ENCODE measurements at regions not wholly inside any gene's neighbourhood (a gene's known extent, or its start where the extent isn't known, plus 50 kb on each side); places are given as distances from the start of the nearest gene placed in this dataset.

DNA sequence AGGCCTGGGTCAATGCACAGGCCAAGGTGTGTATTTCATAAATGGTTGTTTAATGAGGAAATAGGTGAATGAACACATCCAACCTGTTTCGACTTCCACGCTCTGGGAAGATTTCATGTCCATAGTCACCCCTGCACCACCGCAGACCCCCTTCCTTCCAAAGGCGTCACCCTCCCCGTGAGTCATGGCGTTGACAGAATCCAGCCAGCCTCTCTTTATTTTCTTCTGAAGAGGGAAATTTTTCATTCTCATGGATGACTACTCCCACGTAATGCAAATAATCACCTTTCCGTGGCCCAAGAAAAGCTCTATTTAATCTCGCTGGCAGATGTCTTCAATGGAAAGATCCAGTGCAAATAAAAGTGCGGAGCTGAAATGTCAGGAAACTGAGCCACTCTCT lies 75.3 kb upstream of the FOXK1 start:
- no peak for TF ChIP-seq MXI1 (conservative IDR thresholded peaks at IDR 0.05; ENCODE audit: poor library complexity, severe bottlenecking)
- TF ChIP-seq, protein P1, sequence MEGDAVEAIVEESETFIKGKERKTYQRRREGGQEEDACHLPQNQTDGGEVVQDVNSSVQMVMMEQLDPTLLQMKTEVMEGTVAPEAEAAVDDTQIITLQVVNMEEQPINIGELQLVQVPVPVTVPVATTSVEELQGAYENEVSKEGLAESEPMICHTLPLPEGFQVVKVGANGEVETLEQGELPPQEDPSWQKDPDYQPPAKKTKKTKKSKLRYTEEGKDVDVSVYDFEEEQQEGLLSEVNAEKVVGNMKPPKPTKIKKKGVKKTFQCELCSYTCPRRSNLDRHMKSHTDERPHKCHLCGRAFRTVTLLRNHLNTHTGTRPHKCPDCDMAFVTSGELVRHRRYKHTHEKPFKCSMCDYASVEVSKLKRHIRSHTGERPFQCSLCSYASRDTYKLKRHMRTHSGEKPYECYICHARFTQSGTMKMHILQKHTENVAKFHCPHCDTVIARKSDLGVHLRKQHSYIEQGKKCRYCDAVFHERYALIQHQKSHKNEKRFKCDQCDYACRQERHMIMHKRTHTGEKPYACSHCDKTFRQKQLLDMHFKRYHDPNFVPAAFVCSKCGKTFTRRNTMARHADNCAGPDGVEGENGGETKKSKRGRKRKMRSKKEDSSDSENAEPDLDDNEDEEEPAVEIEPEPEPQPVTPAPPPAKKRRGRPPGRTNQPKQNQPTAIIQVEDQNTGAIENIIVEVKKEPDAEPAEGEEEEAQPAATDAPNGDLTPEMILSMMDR (IDR thresholded peaks at IDR 0.05; ENCODE audit: poor library complexity, severe bottlenecking): no peak
- no peak for TF ChIP-seq SMC3 (conservative IDR thresholded peaks at IDR 0.05; ENCODE audit: poor library complexity)
- TF ChIP-seq EP300 (conservative IDR thresholded peaks at IDR 0.05; ENCODE audit: poor library complexity, severe bottlenecking): no peak
- TF ChIP-seq TAF1 (IDR thresholded peaks at IDR 0.05; ENCODE audit: low read depth): no peak
- TF ChIP-seq POLR2AphosphoS5 (IDR thresholded peaks at IDR 0.05): no peak

Data from neural cell (in vitro differentiated cells).